ENCODE measurements at regions not wholly inside any gene's neighbourhood (a gene's known extent, or its start where the extent isn't known, plus 50 kb on each side); places are given as distances from the start of the nearest gene placed in this dataset.
"Not testable (repeated sequence)": the region's sequence is repeated elsewhere in the genome, so short reads cannot be mapped to it uniquely, and the experiment has no call there.

- Histone ChIP-seq H3K9me3 (ENCODE audit: control insufficient read depth, low read length) (no peaks in the 10 kb centered on the region), H3K27me3 (ENCODE audit: control insufficient read depth, insufficient read depth) (no peaks in the 10 kb centered on the region), H3K4me3 (ENCODE audit: low read length) (no peak overlapping the region), H3K27ac (ENCODE audit: low read length) (no peak overlapping the region), H3K4me1 (ENCODE audit: control insufficient read depth, insufficient read depth, low read length) (no peaks in the 10 kb centered on the region)
- DNase-seq (no peak), ATAC-seq (no peak)
- 82% methylated on average over 1 of the region's 1 CpG for WGBS
- intact Hi-C loops (cut with DNase I), result no loop called here
Measured at GRCh38 chr10:81348003-81348402, 527.0 kb upstream of the NRG3 start.

GRCh38 chr10:81367132-81367531, 507.9 kb upstream of the NRG3 start:
- DNase-seq (no peak), ATAC-seq (no peak)
- Histone ChIP-seq H3K27me3 (ENCODE audit: control insufficient read depth, insufficient read depth) (no peaks in the 10 kb centered on the region), H3K27ac (ENCODE audit: low read length) (no peak overlapping the region), H3K9me3 (ENCODE audit: control insufficient read depth, low read length) (no peaks in the 10 kb centered on the region), H3K4me3 (ENCODE audit: low read length) (no peak overlapping the region), H3K4me1 (ENCODE audit: control insufficient read depth, insufficient read depth, low read length) (no peaks in the 10 kb centered on the region)
- 3% methylated on average over 2 of the region's 2 CpGs for WGBS
- intact Hi-C loops (cut with DNase I), result no loop called here

- Histone ChIP-seq H3K4me3 (ENCODE audit: low read length) (no peak overlapping the region), H3K4me1 (ENCODE audit: control insufficient read depth, insufficient read depth, low read length) (no peaks in the 10 kb centered on the region), H3K27me3 (ENCODE audit: control insufficient read depth, insufficient read depth) (no peaks in the 10 kb centered on the region), H3K27ac (ENCODE audit: low read length) (no peak overlapping the region), H3K9me3 (ENCODE audit: control insufficient read depth, low read length) (no peaks in the 10 kb centered on the region)
- intact Hi-C loops (cut with DNase I), result no loop called here
- DNase-seq, result no peak
- ATAC-seq, result no peak
- 69% methylated on average over 3 of the region's 3 CpGs for WGBS
Measured at GRCh38 chr10:81386817-81387216, 488.2 kb upstream of the NRG3 start.

- ATAC-seq, result no peak
Measured at GRCh38 chr10:81403451-81403850, 471.5 kb upstream of the NRG3 start.

DNA sequence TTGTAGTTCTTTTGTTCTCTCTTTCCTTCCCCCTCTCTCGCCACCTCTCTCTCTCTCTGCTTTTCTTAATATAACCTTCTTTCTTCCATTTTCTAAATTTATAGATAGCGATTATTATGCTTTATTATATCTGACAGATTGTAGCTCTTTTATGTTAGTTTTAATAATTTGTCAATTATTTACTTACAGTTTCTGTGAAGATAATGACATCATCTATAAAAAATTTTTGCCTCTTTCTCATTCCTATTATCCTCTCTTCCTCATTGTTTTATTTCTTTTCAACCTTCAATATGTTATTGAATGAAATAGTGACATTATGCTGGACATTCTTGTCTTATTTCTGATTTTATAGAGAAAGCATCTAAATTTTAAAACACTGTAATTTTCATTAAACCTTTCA, 469.6 kb upstream of the NRG3 start:
- Histone ChIP-seq H3K27ac (ENCODE audit: low read length) (no peak overlapping the region), H3K9me3 (ENCODE audit: control insufficient read depth, low read length) (no peaks in the 10 kb centered on the region), H3K27me3 (ENCODE audit: control insufficient read depth, insufficient read depth) (no peaks in the 10 kb centered on the region), H3K4me1 (ENCODE audit: control insufficient read depth, insufficient read depth, low read length) (no peaks in the 10 kb centered on the region), H3K4me3 (ENCODE audit: low read length) (no peak overlapping the region)
- 82% methylated on average over 2 of the region's 2 CpGs for WGBS
- DNase-seq (no peak), ATAC-seq (no peak)
- intact Hi-C loops (cut with DNase I), result no loop called here

More at GRCh38 chr10:81403451-81403850, 471.5 kb upstream of the NRG3 start:
- intact Hi-C loops (cut with DNase I), result no loop called here
- Histone ChIP-seq H3K9me3 (ENCODE audit: control insufficient read depth, low read length) (no peaks in the 10 kb centered on the region), H3K4me3 (ENCODE audit: low read length) (no peak overlapping the region), H3K27ac (ENCODE audit: low read length) (no peak overlapping the region), H3K4me1 (ENCODE audit: control insufficient read depth, insufficient read depth, low read length) (no peaks in the 10 kb centered on the region), H3K27me3 (ENCODE audit: control insufficient read depth, insufficient read depth) (no peaks in the 10 kb centered on the region)
- no peak for DNase-seq
- 66% methylated on average over 3 of the region's 3 CpGs for WGBS

DNA sequence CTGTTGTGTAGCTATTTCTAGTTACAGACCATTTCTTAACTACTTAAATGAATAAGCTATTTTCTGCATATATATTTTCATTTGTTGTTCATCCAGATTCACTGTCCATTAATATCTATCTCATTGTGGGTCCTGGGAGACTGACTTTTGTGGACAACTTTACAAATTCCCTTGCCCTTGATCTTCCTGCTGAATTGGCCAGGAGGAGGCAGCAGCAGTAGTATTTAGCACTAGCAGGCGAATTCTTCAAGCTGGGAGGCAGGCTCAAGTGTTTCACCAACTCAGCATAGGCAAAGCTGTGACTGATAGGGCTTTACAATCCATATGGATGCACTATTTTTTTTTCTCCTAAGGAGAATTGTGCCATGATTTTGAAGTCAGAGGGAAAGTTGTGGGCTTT, 461.0 kb upstream of the NRG3 start:
- 17% methylated on average over 1 of the region's 1 CpG for WGBS
- no peak for ATAC-seq
- DNase-seq, result no peak
- no peak overlapping the region for H3K27ac ChIP-seq (ENCODE audit: low read length)
- no peaks in the 10 kb centered on the region for H3K27me3 ChIP-seq (ENCODE audit: control insufficient read depth, insufficient read depth)
- no peaks in the 10 kb centered on the region for H3K9me3 ChIP-seq (ENCODE audit: control insufficient read depth, low read length)
- no peaks in the 10 kb centered on the region for H3K4me1 ChIP-seq (ENCODE audit: control insufficient read depth, insufficient read depth, low read length)
- intact Hi-C loops (cut with DNase I), result no loop called here
- no peak overlapping the region for H3K4me3 ChIP-seq (ENCODE audit: low read length)

DNA sequence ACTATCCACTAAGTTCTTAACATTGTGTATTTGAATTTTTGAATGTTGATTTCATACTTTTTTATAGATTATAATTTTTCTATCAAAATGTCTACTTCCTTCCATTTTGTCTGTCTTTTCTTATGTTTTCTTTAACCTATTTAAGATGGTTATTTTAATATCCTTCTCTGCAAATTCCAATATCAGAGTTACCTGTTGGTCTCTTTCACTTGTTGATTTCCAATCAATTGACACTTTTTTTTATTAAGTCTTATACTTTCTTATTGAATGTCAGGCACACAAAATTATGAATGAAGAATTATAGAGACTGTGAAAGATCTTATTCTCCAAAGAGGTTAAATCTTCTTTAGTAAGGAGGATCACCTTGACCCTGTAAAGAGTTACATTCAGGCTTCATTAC, 448.3 kb upstream of the NRG3 start:
- no peaks in the 10 kb centered on the region for H3K27me3 ChIP-seq (ENCODE audit: control insufficient read depth, insufficient read depth)
- ATAC-seq, result no peak
- intact Hi-C loops (cut with DNase I), result no loop called here

DNA sequence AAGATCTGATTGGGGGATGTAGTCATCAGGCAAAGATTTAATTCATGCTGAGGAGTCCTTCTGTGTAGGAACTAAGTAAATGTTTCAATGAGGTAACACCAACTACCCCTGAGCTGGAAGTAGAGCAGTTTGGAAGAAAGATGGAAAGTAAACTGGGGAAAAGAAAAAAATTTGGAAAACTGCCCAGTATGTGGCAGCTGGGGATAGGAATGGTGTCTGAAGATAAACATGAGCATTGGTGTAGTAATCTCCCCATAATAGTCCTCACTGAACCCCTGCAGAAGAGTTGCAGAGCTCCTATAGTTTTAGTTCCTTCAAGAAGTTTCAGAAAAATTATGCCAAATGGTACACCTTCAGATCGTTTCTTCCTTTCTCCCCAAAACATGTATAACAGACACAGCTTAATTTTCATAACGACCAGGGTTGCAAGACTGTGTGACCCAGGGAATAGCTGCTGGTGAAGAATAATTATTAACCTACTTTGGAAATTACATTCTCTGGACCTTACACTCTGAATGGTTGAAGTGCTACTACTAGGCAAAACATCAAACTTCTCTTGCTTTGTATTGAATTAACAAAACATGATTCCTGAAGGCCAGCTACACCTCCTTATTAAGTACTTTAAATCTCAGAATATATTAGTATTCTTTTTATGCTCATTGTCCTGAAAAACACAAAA, 446.4 kb upstream of the NRG3 start:
- WGBS, result 66% methylated on average over 2 of the region's 2 CpGs
- H3K27me3 ChIP-seq (ENCODE audit: control insufficient read depth, insufficient read depth), result no peaks in the 10 kb centered on the region
- no peak overlapping the region for H3K27ac ChIP-seq (ENCODE audit: low read length)
- H3K9me3 ChIP-seq (ENCODE audit: control insufficient read depth, low read length), result no peaks in the 10 kb centered on the region
- ATAC-seq (no peak), DNase-seq (no peak)
- H3K4me1 ChIP-seq (ENCODE audit: control insufficient read depth, insufficient read depth, low read length), result no peaks in the 10 kb centered on the region
- intact Hi-C loops (cut with DNase I), result no loop called here
- H3K4me3 ChIP-seq (ENCODE audit: low read length), result no peak overlapping the region

More for the DNA sequence above, 448.3 kb upstream of the NRG3 start:
- Histone ChIP-seq H3K27ac (ENCODE audit: low read length) (no peak overlapping the region), H3K4me1 (ENCODE audit: control insufficient read depth, insufficient read depth, low read length) (no peaks in the 10 kb centered on the region), H3K4me3 (ENCODE audit: low read length) (no peak overlapping the region), H3K9me3 (ENCODE audit: control insufficient read depth, low read length) (no peaks in the 10 kb centered on the region)
- DNase-seq, result no peak

GRCh38 chr10:81439445-81439844, 435.5 kb upstream of the NRG3 start:
- no peaks in the 10 kb centered on the region for H3K4me1 ChIP-seq (ENCODE audit: control insufficient read depth, insufficient read depth, low read length)
- DNase-seq (no peak), ATAC-seq (no peak)
- intact Hi-C loops (cut with DNase I), result no loop called here
- H3K9me3 ChIP-seq (ENCODE audit: control insufficient read depth, low read length), result no peaks in the 10 kb centered on the region
- H3K4me3 ChIP-seq (ENCODE audit: low read length), result no peak overlapping the region
- no peaks in the 10 kb centered on the region for H3K27me3 ChIP-seq (ENCODE audit: control insufficient read depth, insufficient read depth)
- 76% methylated on average over 2 of the region's 2 CpGs for WGBS
- H3K27ac ChIP-seq (ENCODE audit: low read length), result no peak overlapping the region

DNA sequence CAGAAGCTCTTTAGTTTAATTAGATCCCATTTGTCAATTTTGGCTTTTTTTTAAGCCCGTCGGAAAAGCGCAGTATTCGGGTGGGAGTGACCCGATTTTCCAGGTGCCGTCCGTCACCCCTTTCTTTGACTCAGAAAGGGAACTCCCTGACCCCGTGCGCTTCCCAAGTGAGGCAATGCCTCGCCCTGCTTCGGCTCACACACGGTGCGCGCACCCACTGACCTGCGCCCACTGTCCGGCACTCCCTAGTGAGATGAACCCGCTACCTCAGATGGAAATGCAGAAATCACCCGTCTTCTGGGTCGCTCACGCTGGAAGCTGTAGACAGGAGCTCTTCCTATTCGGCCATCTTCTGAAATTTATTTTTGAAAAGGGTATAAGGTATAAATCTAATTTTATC, 433.4 kb upstream of the NRG3 start:
- H3K4me3 ChIP-seq (ENCODE audit: low read length); H3K27ac ChIP-seq (ENCODE audit: low read length); H3K4me1 ChIP-seq (ENCODE audit: control insufficient read depth, insufficient read depth, low read length); H3K9me3 ChIP-seq (ENCODE audit: control insufficient read depth, low read length); intact Hi-C loops (cut with DNase I); DNase-seq; H3K27me3 ChIP-seq (ENCODE audit: control insufficient read depth, insufficient read depth); ATAC-seq: not testable (repeated sequence)
- 96% methylated on average over 21 of the region's 21 CpGs for WGBS

- no peak overlapping the region for H3K27ac ChIP-seq (ENCODE audit: low read length)
- H3K4me1 ChIP-seq (ENCODE audit: control insufficient read depth, insufficient read depth, low read length), result no peaks in the 10 kb centered on the region
- ATAC-seq (no peak), DNase-seq (no peak)
- intact Hi-C loops (cut with DNase I), result no loop called here
- 76% methylated on average over 7 of the region's 7 CpGs for WGBS
- no peaks in the 10 kb centered on the region for H3K9me3 ChIP-seq (ENCODE audit: control insufficient read depth, low read length)
- no peaks in the 10 kb centered on the region for H3K27me3 ChIP-seq (ENCODE audit: control insufficient read depth, insufficient read depth)
- no peak overlapping the region for H3K4me3 ChIP-seq (ENCODE audit: low read length)
Measured at GRCh38 chr10:81444242-81444929, 430.6 kb upstream of the NRG3 start.

Data from right cardiac atrium (tissue), 5 donors.